Body of pancreas (tissue), 4 donors: ENCODE measurements at regions not wholly inside any gene's neighbourhood (a gene's known extent, or its start where the extent isn't known, plus 50 kb on each side); places are given as distances from the start of the nearest gene placed in this dataset.

Experiments
- CTCF ChIP-seq, 7 experiments: fragments of 450-650 bp in 4 of 7; fragments of 200-600 bp in 3 of 7; sonication (generic) in 3 of 7; IDR thresholded peaks; one replicate each; pipeline ENCODE4 v1.5.1; 2016 to 2019; ENCODE audit warnings: antibody characterized with exemption in 7 of 7
- POLR2A ChIP-seq, 3 donors: fragments of 450-650 bp; IDR thresholded peaks; one replicate each; pipeline ENCODE4 v1.6.1; 2016; ENCODE audit warnings: antibody characterized with exemption in 3 of 3, mild to moderate bottlenecking in 2 of 3

GRCh38 chr14:101315802-101316296 is 245.4 kb upstream of the DIO3 start:
- no peak for TF ChIP-seq CTCF (IDR thresholded peaks at IDR 0.05)
- TF ChIP-seq POLR2A (IDR thresholded peaks at IDR 0.05): no peak
